GM12873 (cell line): ENCODE measurements at regions not wholly inside any gene's neighbourhood (a gene's known extent, or its start where the extent isn't known, plus 50 kb on each side); places are given as distances from the start of the nearest gene placed in this dataset.

Source experiments
- CTCF ChIP-seq: IDR thresholded peaks from 2 replicates; pipeline ENCODE4 v1.5.1; 2012; ENCODE audit warnings: low read depth, mild to moderate bottlenecking, moderate library complexity, low read length, control low read depth; ENCODE audit not compliant: insufficient read depth; ENCODE audit errors: missing control alignments

DNA sequence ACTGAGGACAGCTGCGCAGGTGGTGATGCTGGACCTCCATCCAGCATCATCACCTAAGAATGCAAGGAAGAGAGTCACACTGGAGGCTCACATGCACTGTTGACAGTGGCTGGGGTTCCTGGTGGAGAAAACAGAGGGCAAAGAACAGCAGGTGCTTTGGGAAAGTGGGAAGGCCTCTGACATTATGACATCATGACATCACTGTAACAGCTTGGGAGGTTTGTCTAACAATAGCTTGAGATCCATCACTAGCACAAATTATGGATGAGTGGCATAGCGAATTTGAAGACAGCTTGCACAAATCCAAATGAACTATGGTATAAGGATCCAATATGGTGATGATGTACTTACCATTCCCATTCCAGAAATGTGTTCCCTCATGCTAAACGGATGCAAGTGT lies 226.5 kb upstream of the MPHOSPH6 start:
- TF ChIP-seq CTCF, result no peak

DNA sequence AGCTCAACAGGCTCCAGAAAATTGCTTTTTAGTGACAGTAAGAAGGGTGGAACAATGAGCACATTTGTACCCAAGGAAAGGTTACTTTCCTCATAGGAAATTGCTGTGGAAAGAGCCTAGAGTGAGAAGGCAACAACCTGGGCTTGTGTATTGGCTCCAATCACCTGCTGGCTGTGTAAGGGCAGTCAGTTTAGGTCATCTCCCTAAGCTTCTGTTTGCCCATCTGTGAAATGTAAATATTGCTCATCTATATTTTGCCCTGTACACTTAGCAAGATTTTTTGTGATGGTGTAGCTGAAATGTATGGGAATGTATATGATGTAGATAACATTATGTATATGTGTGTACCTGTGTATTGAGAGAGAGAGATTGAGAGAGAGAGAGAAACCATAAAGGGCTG lies 225.2 kb upstream of the MPHOSPH6 start:
- no peak for TF ChIP-seq CTCF

- no peak for TF ChIP-seq CTCF
Measured at GRCh38 chr16:82391690-82392089, 221.7 kb upstream of the MPHOSPH6 start.

- no peak for TF ChIP-seq CTCF
Measured at GRCh38 chr16:82389956-82390650, 220.1 kb upstream of the MPHOSPH6 start.

DNA sequence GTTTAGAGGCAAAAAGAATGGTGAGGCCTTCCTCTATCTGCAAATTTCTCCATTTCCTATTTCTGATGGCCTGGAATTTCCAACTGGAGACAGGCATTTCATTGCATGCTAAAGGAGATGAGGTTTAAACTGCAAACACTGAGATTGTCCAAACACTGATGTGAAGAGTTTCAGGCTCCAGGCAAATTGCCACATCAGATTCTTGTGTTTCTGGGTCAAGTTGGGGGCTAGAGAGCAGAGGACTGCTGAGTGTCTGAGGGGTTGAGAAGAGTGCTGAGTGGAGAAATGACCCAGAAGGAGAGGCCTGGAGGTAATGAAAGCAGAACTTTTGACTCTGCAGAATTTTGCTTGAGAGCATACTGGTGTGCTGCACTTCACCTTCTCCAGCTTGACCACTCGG lies 216.7 kb upstream of the MPHOSPH6 start:
- TF ChIP-seq CTCF, result no peak

DNA sequence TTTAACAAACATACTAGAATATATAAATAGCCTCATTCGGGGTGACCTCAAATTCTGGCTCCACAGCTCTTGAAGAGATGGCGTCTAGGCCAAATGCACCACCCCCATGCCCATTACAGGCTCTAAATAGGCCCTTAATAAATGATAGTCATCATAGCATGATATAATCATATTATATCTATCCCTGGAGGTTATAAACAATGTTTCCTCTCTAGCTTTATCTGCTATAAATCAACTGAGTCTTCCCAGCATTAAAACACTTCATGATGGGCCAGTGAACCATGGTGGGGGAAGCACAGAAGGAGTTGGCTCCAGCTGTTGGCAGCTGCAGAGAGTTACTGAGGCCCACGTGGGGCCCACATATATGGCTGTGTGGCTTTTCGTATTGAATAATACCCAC lies 214.9 kb upstream of the MPHOSPH6 start:
- no peak for TF ChIP-seq CTCF

DNA sequence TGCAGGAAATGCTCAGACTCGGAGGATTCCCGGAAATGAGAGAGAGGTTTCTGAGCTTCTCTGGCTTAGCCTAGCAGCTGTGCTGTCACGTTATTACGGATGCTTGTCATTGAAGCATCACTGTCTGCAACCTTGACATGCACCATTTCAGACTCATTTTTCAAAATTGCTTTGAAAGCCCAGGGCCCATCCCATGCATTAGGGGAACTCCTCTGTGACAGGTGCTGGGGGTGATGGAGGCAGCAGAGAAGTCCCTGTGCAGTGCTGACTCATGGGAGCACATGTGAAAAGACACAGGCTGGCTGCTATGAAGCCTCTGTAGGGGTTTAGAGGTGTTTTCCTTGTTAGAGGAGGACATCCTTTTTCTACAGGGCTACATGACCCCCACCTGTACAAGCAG lies 214.0 kb upstream of the MPHOSPH6 start:
- no peak for TF ChIP-seq CTCF

DNA sequence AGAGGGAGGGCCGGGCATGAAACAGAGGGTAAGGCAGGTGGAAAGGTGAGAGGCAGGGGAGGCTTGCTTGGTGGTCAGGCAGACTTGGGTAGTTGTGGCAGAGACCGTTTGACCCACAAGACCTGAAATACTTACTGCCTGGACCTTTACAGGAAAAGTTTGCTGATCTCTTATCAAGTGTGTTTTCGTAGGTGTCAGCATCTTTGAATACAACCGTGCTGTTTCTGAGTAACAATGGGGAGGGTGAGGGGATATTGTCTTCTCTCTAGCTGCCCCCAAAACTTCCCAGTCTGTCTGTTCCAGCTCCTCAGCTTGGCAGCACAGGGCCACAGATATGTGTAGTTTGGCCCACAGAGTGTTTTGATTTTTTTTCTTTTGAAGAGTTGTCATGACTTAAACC lies 212.5 kb upstream of the MPHOSPH6 start:
- TF ChIP-seq CTCF, result no peak
